HL-60 (cell line): ENCODE measurements at regions not wholly inside any gene's neighbourhood (a gene's known extent, or its start where the extent isn't known, plus 50 kb on each side); places are given as distances from the start of the nearest gene placed in this dataset.

Experiments used
- CTCF ChIP-seq: IDR thresholded peaks from one replicate; pipeline ENCODE4 v1.5.1; 2011; ENCODE audit warnings: low read length, control low read depth, inconsistent platforms; ENCODE audit not compliant: insufficient read depth
- GABPA ChIP-seq: IDR thresholded peaks from 2 replicates; pipeline ENCODE4 v1.6.1; 2012; ENCODE audit warnings: low read depth
- POLR2AphosphoS5 ChIP-seq: IDR thresholded peaks from 2 replicates; pipeline ENCODE4 v1.6.1; 2012; ENCODE audit warnings: low read depth
- REST ChIP-seq: IDR thresholded peaks from 2 replicates; pipeline ENCODE4 v1.6.1; 2012; ENCODE audit warnings: low read depth; ENCODE audit not compliant: insufficient replicate concordance
- SPI1 ChIP-seq: IDR thresholded peaks from 2 replicates; pipeline ENCODE4 v1.6.1; 2012; ENCODE audit warnings: low read depth, mild to moderate bottlenecking, borderline replicate concordance

- TF ChIP-seq POLR2AphosphoS5, result no peak
- no peak for TF ChIP-seq CTCF
- TF ChIP-seq GABPA, result no peak
- no peak for TF ChIP-seq REST
- TF ChIP-seq SPI1, result no peak
Observed at GRCh38 chr18:41576643-41577042, 378.4 kb upstream of the PIK3C3 start.
